Spinal cord (tissue), 9 donors: ENCODE measurements at regions not wholly inside any gene's neighbourhood (a gene's known extent, or its start where the extent isn't known, plus 50 kb on each side); places are given as distances from the start of the nearest gene placed in this dataset.

Source experiments
- DNase-seq, 6 donors: peaks; one replicate each; pipeline versions ENCODE4 v3.0.0 to v3.0.0-alpha.2; 2013 to 2015; ENCODE audit warnings: low spot score in 6 of 6, low read depth in 4 of 6
- H3K27ac ChIP-seq: one replicate; pipeline ENCODE4 v1.5.1; 2013; ENCODE audit warnings: low read depth, low read length, control low read depth
- H3K27me3 ChIP-seq: one replicate; pipeline ENCODE4 v1.6.1; 2013; ENCODE audit warnings: low read length; ENCODE audit not compliant: control insufficient read depth, insufficient read depth
- H3K36me3 ChIP-seq: one replicate; pipeline ENCODE4 v1.6.1; 2013; ENCODE audit warnings: low read length; ENCODE audit not compliant: control insufficient read depth, insufficient read depth
- H3K4me1 ChIP-seq: one replicate; pipeline ENCODE4 v1.6.1; 2013; ENCODE audit warnings: low read length; ENCODE audit not compliant: control insufficient read depth, insufficient read depth
- H3K4me3 ChIP-seq: one replicate; pipeline ENCODE4 v1.5.1; 2013; ENCODE audit warnings: low read depth, low read length, control low read depth
- H3K9me3 ChIP-seq: one replicate; pipeline ENCODE4 v1.6.1; 2013; ENCODE audit warnings: low read length; ENCODE audit not compliant: control insufficient read depth, insufficient read depth
- WGBS: methylation state at CpG from one replicate; pipeline ENCODE4 v1.1.5; 2013; ENCODE audit warnings: missing lambda C conversion rate; ENCODE audit not compliant: insufficient coverage; 5-methylcytosine and 5-hydroxymethylcytosine counted together
- donor health status: healthy.

DNA sequence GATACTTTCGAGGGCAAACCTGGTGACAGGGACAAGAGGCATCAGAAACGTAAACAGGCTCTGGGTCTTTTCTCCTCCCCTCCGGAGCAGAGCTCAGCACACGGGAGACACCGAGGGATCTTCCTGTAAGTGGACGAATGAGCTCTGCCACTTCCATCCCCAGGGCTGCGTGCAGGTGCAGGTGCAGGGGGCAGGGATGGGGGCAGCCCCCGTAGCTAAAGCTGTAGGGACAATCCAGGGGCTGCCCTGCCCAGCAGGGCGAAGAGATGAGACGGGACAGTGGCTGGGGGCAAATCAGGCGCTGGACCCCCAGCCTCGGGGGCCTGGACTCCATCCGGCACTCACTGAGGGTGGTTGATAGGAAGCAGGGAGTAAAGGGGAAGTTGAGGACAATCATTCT is 505.4 kb downstream of the BRD1 start:
- H3K4me1 ChIP-seq = peaks cover 20% of the 10 kb centered on the region
- H3K4me3 ChIP-seq = no peak overlapping the region
- H3K27ac ChIP-seq = no peak overlapping the region
- peaks cover 3% of the 10 kb centered on the region for H3K9me3 ChIP-seq
- no peaks in the 10 kb centered on the region for H3K36me3 ChIP-seq
- H3K27me3 ChIP-seq = peaks cover 2% of the 10 kb centered on the region
- DNase-seq = no peak
- 87% methylated on average over 12 of the region's 13 CpGs for WGBS

DNA sequence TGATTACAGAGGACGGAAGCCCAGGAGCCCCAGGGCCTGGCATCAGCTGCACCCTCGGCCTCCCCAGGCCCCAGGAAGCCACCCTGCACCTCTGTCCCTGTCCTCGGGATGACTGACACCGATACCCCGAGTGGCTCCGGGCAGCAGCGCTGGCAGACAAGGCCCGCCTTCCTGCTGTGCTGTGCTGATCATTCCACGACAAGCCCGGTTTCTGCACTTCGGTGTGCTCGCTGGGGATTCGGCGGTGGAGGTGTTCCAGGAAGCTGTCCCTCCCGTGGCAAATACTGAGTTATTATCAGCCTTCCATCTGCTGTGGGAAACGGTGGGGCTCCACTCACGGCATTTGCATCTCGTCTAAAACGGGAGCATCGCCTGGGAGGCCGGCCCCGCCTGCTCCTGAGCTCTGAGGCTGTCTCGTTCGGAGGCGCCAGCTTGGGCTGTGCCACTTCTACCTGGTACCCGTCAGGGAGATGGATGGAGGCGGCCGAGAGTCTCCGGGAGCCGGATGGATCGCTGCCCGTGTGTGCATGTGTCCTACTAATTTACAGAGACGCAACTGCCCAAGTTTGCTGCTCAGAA is 506.1 kb downstream of the BRD1 start:
- DNase-seq = peak in 2 of 6 donors; percentile 47 to 51
- Histone ChIP-seq H3K27me3 (peaks cover 2% of the 10 kb centered on the region), H3K36me3 (no peaks in the 10 kb centered on the region), H3K4me3 (no peak overlapping the region), H3K4me1 (peaks cover 20% of the 10 kb centered on the region), H3K27ac (no peak overlapping the region), H3K9me3 (no peaks in the 10 kb centered on the region)
- WGBS = 42% methylated on average over 33 of the region's 33 CpGs

DNA sequence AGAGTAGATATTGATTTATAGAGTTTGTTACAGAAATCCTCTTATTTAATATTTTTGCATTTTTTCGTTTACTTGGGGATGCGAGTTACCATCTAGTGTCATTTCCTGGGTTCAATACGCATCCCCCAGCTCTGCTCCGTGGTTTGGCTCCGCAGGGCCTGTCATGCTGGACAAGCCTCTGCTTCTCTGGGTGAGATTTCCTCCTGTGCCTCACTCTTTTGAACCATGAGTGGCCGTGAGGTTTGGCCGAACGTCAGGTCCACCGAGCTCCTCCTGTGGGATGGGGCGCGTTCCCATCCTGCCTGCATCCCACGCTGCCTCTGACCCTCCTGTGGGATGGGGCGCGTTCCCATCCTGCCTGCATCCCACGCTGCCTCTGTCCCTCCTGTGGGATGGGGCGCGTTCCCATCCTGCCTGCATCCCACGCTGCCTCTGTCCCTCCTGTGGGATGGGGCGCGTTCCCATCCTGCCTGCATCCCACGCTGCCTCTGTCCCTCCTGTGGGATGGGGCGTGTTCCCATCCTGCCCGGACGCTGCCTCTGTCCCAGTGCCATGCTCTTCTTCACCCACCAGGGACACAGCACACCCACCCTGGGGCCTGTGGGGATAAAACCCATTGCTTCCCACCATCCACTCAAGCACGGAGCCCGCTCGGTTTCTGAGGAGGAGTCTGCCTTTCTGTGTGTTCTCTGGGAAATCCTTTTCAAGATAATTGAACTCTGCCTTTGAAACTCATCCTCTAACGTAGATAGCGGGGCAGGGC is 506.8 kb downstream of the BRD1 start:
- DNase-seq = no peak
- no peak overlapping the region for H3K4me3 ChIP-seq

DNA sequence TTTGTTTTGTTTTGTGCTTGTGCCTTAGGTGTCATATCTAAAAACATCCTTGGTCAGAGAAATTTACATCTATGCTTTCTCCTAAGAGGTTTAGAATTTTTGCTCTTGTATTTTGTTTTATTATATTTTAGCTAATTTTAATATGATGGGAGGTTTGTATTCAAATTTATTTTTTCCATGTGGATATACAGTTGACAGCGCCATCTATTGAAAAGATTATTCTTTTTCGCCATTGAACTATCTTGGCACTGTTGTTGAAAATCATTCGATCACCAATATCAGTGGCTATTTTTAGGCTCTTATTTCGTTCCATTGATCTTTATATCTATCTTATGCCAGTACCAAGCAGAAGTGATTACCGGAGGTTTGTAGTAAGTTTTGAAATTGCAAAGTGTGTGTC is 510.3 kb downstream of the BRD1 start:
- Histone ChIP-seq H3K4me1 (peaks cover 11% of the 10 kb centered on the region), H3K27me3 (peaks cover 1% of the 10 kb centered on the region), H3K27ac (no peak overlapping the region), H3K4me3 (no peak overlapping the region), H3K9me3 (no peaks in the 10 kb centered on the region), H3K36me3 (no peaks in the 10 kb centered on the region)
- WGBS = no CpG with 5 or more reads among the region's 5 CpGs
- DNase-seq = peak in 1 of 6 donors; percentile 54

More for the DNA sequence above, 506.8 kb downstream of the BRD1 start:
- H3K27ac ChIP-seq = no peak overlapping the region
- H3K4me1 ChIP-seq = peaks cover 20% of the 10 kb centered on the region
- peaks cover 2% of the 10 kb centered on the region for H3K27me3 ChIP-seq
- WGBS = 81% methylated on average over 19 of the region's 29 CpGs
- no peaks in the 10 kb centered on the region for H3K36me3 ChIP-seq
- no peaks in the 10 kb centered on the region for H3K9me3 ChIP-seq

DNA sequence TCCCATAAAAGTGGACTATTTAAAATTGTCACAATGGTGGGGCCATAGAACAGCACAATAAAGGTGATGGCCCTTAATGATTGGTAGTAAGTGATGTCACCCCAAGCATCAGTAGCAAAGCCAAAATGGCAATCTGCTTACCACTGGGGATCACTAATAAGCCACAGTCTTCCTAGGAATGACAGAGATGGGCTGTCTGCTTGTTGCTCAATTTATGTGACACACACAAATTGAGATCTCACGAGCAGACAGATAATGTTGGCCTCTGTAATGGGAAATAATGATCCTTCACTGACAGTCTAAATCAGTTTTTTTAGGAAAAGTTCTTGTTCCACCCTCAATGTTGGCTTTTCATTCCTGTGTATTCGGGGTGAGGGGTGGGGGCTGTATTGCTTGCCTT is 515.1 kb downstream of the BRD1 start:
- DNase-seq = no peak
- H3K4me1 ChIP-seq = no peaks in the 10 kb centered on the region
- H3K9me3 ChIP-seq = no peaks in the 10 kb centered on the region
- peaks cover 2% of the 10 kb centered on the region for H3K27me3 ChIP-seq
- H3K27ac ChIP-seq = no peak overlapping the region
- WGBS = 60% methylated on average over 1 of the region's 2 CpGs
- no peak overlapping the region for H3K4me3 ChIP-seq
- H3K36me3 ChIP-seq = no peaks in the 10 kb centered on the region

DNA sequence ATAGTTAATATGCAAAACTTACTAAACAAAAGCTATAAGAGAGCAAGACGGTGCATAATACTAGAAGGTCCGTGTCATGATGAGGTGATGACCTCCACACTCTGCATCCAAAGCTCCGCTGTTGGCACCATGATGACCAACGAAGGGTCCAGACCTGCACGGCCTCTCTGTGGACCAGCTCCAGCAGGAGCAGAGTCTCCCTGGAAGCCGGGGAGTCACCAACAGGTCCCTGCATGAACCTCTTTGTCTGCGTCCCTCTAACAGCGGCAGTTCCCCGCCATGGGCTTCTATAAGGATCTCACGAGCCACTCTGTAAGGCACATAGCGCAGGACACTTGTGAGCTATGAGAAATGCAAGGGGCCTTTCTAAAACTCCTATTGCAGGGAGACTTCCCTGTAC is 517.3 kb downstream of the BRD1 start:
- H3K27me3 ChIP-seq = peaks cover 5% of the 10 kb centered on the region
- H3K4me1 ChIP-seq = peaks cover 20% of the 10 kb centered on the region
- H3K9me3 ChIP-seq = no peaks in the 10 kb centered on the region
- 94% methylated on average over 11 of the region's 11 CpGs for WGBS
- no peaks in the 10 kb centered on the region for H3K36me3 ChIP-seq
- H3K27ac ChIP-seq = no peak overlapping the region
- H3K4me3 ChIP-seq = no peak overlapping the region
- DNase-seq = no peak

DNA sequence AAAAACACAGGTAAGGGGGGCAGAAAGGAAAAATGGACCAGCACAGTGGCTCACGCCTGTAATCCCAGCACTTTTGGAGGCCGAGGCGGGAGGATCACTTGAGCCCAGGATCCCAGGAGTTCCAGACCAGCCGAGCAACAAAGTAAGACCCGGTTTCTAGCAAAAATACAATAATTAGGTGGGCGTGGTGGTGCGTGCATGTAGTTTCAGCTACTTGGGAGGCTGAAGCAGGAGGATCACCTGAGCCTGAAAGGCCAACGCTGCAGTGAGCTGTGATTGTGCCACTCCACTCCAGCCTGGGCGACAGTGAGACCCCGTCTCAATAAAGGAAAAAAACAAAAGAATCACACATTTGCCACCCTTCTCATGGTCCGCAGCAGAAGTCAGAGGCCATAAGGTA is 519.4 kb downstream of the BRD1 start:
- Histone ChIP-seq H3K4me3 (no peak overlapping the region), H3K27me3 (peaks cover 5% of the 10 kb centered on the region), H3K27ac (no peak overlapping the region), H3K36me3 (no peaks in the 10 kb centered on the region), H3K4me1 (peaks cover 32% of the 10 kb centered on the region), H3K9me3 (no peaks in the 10 kb centered on the region)
- 94% methylated on average over 11 of the region's 11 CpGs for WGBS
- DNase-seq = no peak

DNA sequence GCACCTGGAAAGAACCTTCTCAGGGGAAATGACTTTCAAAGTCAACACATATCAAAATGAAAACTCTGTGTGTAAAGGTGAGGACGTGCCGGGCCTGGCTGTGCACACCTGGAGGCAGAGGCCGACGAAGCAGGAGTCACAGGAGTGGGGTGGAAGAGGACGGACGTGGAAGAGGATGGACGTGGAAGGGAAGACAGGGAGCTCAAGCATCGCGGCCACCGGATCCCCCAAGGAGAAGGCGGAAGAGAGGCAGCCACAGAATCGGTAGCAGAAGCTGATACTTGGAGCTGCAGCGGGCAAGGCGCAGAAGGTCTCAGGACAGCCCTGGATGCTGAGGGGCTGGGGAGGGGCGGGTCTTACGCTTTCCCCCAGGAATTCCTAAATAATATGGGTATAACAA is 519.8 kb downstream of the BRD1 start:
- Histone ChIP-seq H3K4me1 (peaks cover 32% of the 10 kb centered on the region), H3K4me3 (no peak overlapping the region), H3K27ac (no peak overlapping the region), H3K9me3 (no peaks in the 10 kb centered on the region), H3K27me3 (peaks cover 5% of the 10 kb centered on the region), H3K36me3 (no peaks in the 10 kb centered on the region)
- WGBS = 97% methylated on average over 16 of the region's 16 CpGs
- DNase-seq = no peak

DNA sequence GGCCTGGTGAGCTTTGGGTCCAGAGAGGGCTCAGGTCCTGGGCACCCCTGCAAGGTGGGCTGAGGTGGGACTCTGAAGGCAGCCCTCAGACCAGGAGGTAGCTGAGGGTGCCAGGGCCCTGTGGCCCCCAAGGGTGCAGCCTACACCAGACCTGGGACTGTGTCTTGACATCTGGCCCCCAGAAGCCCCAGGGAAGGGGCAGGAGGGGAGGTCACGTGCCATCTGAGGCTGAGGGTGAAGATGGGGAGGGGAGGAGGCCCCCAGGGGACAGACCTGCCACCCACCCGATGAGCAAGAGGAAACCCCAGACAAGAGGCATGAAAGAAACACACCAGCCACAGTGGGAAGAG is 520.2 kb downstream of the BRD1 start:
- WGBS = 75% methylated on average over 2 of the region's 2 CpGs
- Histone ChIP-seq H3K9me3 (no peaks in the 10 kb centered on the region), H3K4me1 (peaks cover 32% of the 10 kb centered on the region), H3K4me3 (no peak overlapping the region), H3K27me3 (peaks cover 5% of the 10 kb centered on the region), H3K27ac (no peak overlapping the region), H3K36me3 (no peaks in the 10 kb centered on the region)
- DNase-seq = no peak
